GM23338 (cell line): ENCODE measurements at regions not wholly inside any gene's neighbourhood (a gene's known extent, or its start where the extent isn't known, plus 50 kb on each side); places are given as distances from the start of the nearest gene placed in this dataset.

Experiments used
- ATAC-seq: fragments of 200-7000 bp; cut with Tn5 transposase; 3 replicates; pipeline ENCODE4 v1.9.1; 2020
- DNase-seq: peaks from one replicate; pipeline ENCODE4 v3.0.0-alpha.2; 2015; ENCODE audit warnings: low spot score
- H2AFZ ChIP-seq: fragments of 200-600 bp; sonication (generic); 2 replicates; pipeline ENCODE4 v1.8.0; 2016; ENCODE audit warnings: antibody characterized with exemption, mild to moderate bottlenecking, moderate library complexity
- H3F3A ChIP-seq: fragments of 200-600 bp; sonication (generic); replicated peaks from 2 replicates; pipeline ENCODE4 v1.8.0; 2017; ENCODE audit warnings: antibody characterized with exemption, mixed run types, low read depth
- H3K27ac ChIP-seq: fragments of 200-600 bp; sonication (generic); 2 replicates; pipeline ENCODE4 v1.6.1; 2016; ENCODE audit warnings: low read depth
- H3K27me3 ChIP-seq: fragments of 200-600 bp; sonication (generic); 2 replicates; pipeline ENCODE4 v1.8.0; 2016; ENCODE audit warnings: mild to moderate bottlenecking, mixed run types, moderate library complexity; ENCODE audit not compliant: insufficient read depth
- H3K36me3 ChIP-seq: fragments of 200-600 bp; sonication (generic); 2 replicates; pipeline ENCODE4 v1.8.0; 2016; ENCODE audit warnings: mild to moderate bottlenecking; ENCODE audit not compliant: insufficient read depth
- H3K4me1 ChIP-seq: fragments of 200-600 bp; sonication (generic); 2 replicates; pipeline ENCODE4 v1.8.0; 2016; ENCODE audit warnings: mild to moderate bottlenecking, moderate library complexity; ENCODE audit not compliant: insufficient read depth
- H3K4me2 ChIP-seq: fragments of 200-600 bp; sonication (generic); 2 replicates; pipeline ENCODE4 v1.7.1; 2017; ENCODE audit warnings: mixed run types
- H3K4me3 ChIP-seq: fragments of 200-600 bp; sonication (generic); 2 replicates; pipeline ENCODE4 v1.6.1; 2016; ENCODE audit warnings: mixed run types
- H3K79me2 ChIP-seq: fragments of 200-600 bp; sonication (generic); replicated peaks from 2 replicates; pipeline ENCODE4 v1.8.0; 2017; ENCODE audit warnings: mild to moderate bottlenecking; ENCODE audit not compliant: insufficient read depth
- H3K9me2 ChIP-seq: fragments of 200-600 bp; sonication (generic); 2 replicates; pipeline ENCODE4 v1.8.0; 2017; ENCODE audit not compliant: insufficient read depth
- H4K20me1 ChIP-seq: fragments of 200-600 bp; sonication (generic); replicated peaks from 2 replicates; pipeline ENCODE4 v1.8.0; 2017; ENCODE audit warnings: mild to moderate bottlenecking; ENCODE audit not compliant: insufficient read depth
- H3K27ac Mint-ChIP-seq: 2 replicates; pipeline ENCODE4 v1.8.0; 2020; ENCODE audit warnings: inconsistent platforms, mild to moderate bottlenecking, moderate library complexity, mixed read lengths
- H3K27me3 Mint-ChIP-seq: 3 replicates; pipeline ENCODE4 v1.8.0; 2022; ENCODE audit warnings: low read depth, mild to moderate bottlenecking, moderate library complexity, mixed read lengths, inconsistent platforms; ENCODE audit not compliant: insufficient read depth, poor library complexity
- H3K36me3 Mint-ChIP-seq: 3 replicates; pipeline ENCODE4 v1.8.0; 2021; ENCODE audit warnings: low read depth, mild to moderate bottlenecking, inconsistent platforms, moderate library complexity, mixed read lengths
- H3K4me1 Mint-ChIP-seq: 3 replicates; pipeline ENCODE4 v1.8.0; 2020; ENCODE audit warnings: mild to moderate bottlenecking, inconsistent platforms, mixed read lengths
- H3K4me3 Mint-ChIP-seq: 3 replicates; pipeline ENCODE4 v1.8.0; 2021; ENCODE audit warnings: moderate library complexity, mild to moderate bottlenecking, inconsistent platforms, mixed read lengths
- H3K9me3 Mint-ChIP-seq: 3 replicates; pipeline ENCODE4 v1.8.0; 2020; ENCODE audit warnings: moderate library complexity, mild to moderate bottlenecking, inconsistent platforms, mixed read lengths
- CREB1 ChIP-seq: fragments of 250-450 bp; sonication (Bioruptor Pico); IDR thresholded peaks from 2 replicates; pipeline ENCODE4 v1.5.0; 2020; ENCODE audit warnings: low read depth, mild to moderate bottlenecking, moderate library complexity
- CTCF ChIP-seq, 2 experiments: fragments of 200-600 bp in 1 of 2; sonication (generic) in 1 of 2; conservative IDR thresholded peaks; 2 replicates each; pipeline versions ENCODE4 v1.5.1 to v1.6.1; 2016 to 2017; ENCODE audit warnings: antibody characterized with exemption in 2 of 2, low read depth in 2 of 2, mild to moderate bottlenecking in 2 of 2, moderate library complexity in 1 of 2
- EZH2 ChIP-seq: fragments of 200-600 bp; sonication (generic); IDR thresholded peaks from one replicate; pipeline ENCODE4 v1.8.0; 2017; ENCODE audit warnings: antibody characterized with exemption, mild to moderate bottlenecking, low read depth; ENCODE audit not compliant: unreplicated experiment
- EZH2phosphoT487 ChIP-seq: fragments of 200-600 bp; sonication (generic); IDR thresholded peaks from one replicate; pipeline ENCODE4 v1.8.1; 2018; ENCODE audit warnings: antibody characterized with exemption; ENCODE audit not compliant: unreplicated experiment
- JUNB ChIP-seq: IDR thresholded peaks from one replicate; pipeline ENCODE4 v1.6.1; 2016; ENCODE audit warnings: antibody characterized with exemption; ENCODE audit not compliant: unreplicated experiment
- NANOG ChIP-seq: IDR thresholded peaks from 2 replicates; pipeline ENCODE4 v1.6.1; 2016; ENCODE audit warnings: antibody characterized with exemption, borderline replicate concordance
- STAT1 ChIP-seq: IDR thresholded peaks from one replicate; pipeline ENCODE4 v1.6.1; 2016; ENCODE audit warnings: antibody characterized with exemption; ENCODE audit not compliant: unreplicated experiment
- ZNF331 ChIP-seq: fragments of 250-450 bp; sonication (Bioruptor Pico); IDR thresholded peaks from 2 replicates; pipeline ENCODE4 v1.5.0; 2020; ENCODE audit warnings: low read depth, mild to moderate bottlenecking, moderate library complexity
- TF ChIP-seq, protein P1 (sequence below): IDR thresholded peaks from 2 replicates; pipeline ENCODE4 v1.6.1; 2016; ENCODE audit warnings: antibody characterized with exemption
- TF ChIP-seq, protein P2 (sequence below): fragments of 250-450 bp; sonication (Bioruptor Pico); IDR thresholded peaks from 2 replicates; pipeline ENCODE4 v1.5.0; 2020; ENCODE audit warnings: mild to moderate bottlenecking, moderate library complexity

- no peaks in the 10 kb centered on the region for H3K27me3 ChIP-seq
- no peaks in the 10 kb centered on the region for H4K20me1 ChIP-seq
- no peaks in the 10 kb centered on the region for H3K36me3 ChIP-seq
- H3F3A ChIP-seq = no peaks in the 10 kb centered on the region
- no peaks in the 10 kb centered on the region for H3K9me2 ChIP-seq
- H3K4me3 ChIP-seq = no peak overlapping the region
- Mint-ChIP-seq H3K9me3 (no peaks in the 10 kb centered on the region), H3K4me1 (no peaks in the 10 kb centered on the region), H3K36me3 (no peaks in the 10 kb centered on the region), H3K27me3 (peaks cover 1% of the 10 kb centered on the region), H3K4me3 (no peak overlapping the region), H3K27ac (no peak overlapping the region)
- DNase-seq (peak; percentile 54), ATAC-seq (peak; percentile 70)
- no peaks in the 10 kb centered on the region for H3K4me1 ChIP-seq
- TF ChIP-seq CTCF (conservative IDR thresholded peaks at IDR 0.05; ENCODE audit: low read depth in 2 of 2) (peak; percentile 62 to 65), JUNB (no peak)
- H2AFZ ChIP-seq = no peak overlapping the region
- no peaks in the 10 kb centered on the region for H3K79me2 ChIP-seq
- no peak overlapping the region for H3K4me2 ChIP-seq
- no peak overlapping the region for H3K27ac ChIP-seq
Measured at GRCh38 chr2:57376985-57377384, 669.6 kb upstream of the VRK2 start.

GRCh38 chr2:57386305-57386704, 660.3 kb upstream of the VRK2 start:
- no peak overlapping the region for H3K4me3 ChIP-seq
- no peaks in the 10 kb centered on the region for H3K79me2 ChIP-seq
- no peaks in the 10 kb centered on the region for H3K36me3 ChIP-seq
- H3K4me1 Mint-ChIP-seq = no peaks in the 10 kb centered on the region
- H4K20me1 ChIP-seq = no peaks in the 10 kb centered on the region
- H3K27me3 Mint-ChIP-seq = no peaks in the 10 kb centered on the region
- DNase-seq (no peak), ATAC-seq (no peak)
- H3K4me2 ChIP-seq = no peak overlapping the region
- no peak overlapping the region for H3K4me3 Mint-ChIP-seq
- no peaks in the 10 kb centered on the region for H3F3A ChIP-seq
- H3K9me3 Mint-ChIP-seq = no peaks in the 10 kb centered on the region; the same call in 2 of the 3 replicates
- no peak overlapping the region for H2AFZ ChIP-seq
- no peaks in the 10 kb centered on the region for H3K27me3 ChIP-seq
- H3K9me2 ChIP-seq = 0 out of 2 replicates have a peak, but pooled peaks cover 4% of the 10 kb centered on the region
- no peak overlapping the region for H3K27ac Mint-ChIP-seq
- no peak overlapping the region for H3K27ac ChIP-seq
- H3K36me3 Mint-ChIP-seq = no peaks in the 10 kb centered on the region
- H3K4me1 ChIP-seq = no peaks in the 10 kb centered on the region
- TF ChIP-seq EZH2 = no peak
- no peak for TF ChIP-seq NANOG
- TF ChIP-seq, protein P1, sequence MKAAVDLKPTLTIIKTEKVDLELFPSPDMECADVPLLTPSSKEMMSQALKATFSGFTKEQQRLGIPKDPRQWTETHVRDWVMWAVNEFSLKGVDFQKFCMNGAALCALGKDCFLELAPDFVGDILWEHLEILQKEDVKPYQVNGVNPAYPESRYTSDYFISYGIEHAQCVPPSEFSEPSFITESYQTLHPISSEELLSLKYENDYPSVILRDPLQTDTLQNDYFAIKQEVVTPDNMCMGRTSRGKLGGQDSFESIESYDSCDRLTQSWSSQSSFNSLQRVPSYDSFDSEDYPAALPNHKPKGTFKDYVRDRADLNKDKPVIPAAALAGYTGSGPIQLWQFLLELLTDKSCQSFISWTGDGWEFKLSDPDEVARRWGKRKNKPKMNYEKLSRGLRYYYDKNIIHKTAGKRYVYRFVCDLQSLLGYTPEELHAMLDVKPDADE = no peak
- no peak for TF ChIP-seq ZNF331 (CRISPR knock-in tag)
- no peak for TF ChIP-seq EZH2phosphoT487
- TF ChIP-seq CREB1 (CRISPR knock-in tag) = no peak
- TF ChIP-seq STAT1 = no peak
- no peak for TF ChIP-seq CTCF (conservative IDR thresholded peaks at IDR 0.05; ENCODE audit: low read depth in 2 of 2)
- TF ChIP-seq, protein P2, sequence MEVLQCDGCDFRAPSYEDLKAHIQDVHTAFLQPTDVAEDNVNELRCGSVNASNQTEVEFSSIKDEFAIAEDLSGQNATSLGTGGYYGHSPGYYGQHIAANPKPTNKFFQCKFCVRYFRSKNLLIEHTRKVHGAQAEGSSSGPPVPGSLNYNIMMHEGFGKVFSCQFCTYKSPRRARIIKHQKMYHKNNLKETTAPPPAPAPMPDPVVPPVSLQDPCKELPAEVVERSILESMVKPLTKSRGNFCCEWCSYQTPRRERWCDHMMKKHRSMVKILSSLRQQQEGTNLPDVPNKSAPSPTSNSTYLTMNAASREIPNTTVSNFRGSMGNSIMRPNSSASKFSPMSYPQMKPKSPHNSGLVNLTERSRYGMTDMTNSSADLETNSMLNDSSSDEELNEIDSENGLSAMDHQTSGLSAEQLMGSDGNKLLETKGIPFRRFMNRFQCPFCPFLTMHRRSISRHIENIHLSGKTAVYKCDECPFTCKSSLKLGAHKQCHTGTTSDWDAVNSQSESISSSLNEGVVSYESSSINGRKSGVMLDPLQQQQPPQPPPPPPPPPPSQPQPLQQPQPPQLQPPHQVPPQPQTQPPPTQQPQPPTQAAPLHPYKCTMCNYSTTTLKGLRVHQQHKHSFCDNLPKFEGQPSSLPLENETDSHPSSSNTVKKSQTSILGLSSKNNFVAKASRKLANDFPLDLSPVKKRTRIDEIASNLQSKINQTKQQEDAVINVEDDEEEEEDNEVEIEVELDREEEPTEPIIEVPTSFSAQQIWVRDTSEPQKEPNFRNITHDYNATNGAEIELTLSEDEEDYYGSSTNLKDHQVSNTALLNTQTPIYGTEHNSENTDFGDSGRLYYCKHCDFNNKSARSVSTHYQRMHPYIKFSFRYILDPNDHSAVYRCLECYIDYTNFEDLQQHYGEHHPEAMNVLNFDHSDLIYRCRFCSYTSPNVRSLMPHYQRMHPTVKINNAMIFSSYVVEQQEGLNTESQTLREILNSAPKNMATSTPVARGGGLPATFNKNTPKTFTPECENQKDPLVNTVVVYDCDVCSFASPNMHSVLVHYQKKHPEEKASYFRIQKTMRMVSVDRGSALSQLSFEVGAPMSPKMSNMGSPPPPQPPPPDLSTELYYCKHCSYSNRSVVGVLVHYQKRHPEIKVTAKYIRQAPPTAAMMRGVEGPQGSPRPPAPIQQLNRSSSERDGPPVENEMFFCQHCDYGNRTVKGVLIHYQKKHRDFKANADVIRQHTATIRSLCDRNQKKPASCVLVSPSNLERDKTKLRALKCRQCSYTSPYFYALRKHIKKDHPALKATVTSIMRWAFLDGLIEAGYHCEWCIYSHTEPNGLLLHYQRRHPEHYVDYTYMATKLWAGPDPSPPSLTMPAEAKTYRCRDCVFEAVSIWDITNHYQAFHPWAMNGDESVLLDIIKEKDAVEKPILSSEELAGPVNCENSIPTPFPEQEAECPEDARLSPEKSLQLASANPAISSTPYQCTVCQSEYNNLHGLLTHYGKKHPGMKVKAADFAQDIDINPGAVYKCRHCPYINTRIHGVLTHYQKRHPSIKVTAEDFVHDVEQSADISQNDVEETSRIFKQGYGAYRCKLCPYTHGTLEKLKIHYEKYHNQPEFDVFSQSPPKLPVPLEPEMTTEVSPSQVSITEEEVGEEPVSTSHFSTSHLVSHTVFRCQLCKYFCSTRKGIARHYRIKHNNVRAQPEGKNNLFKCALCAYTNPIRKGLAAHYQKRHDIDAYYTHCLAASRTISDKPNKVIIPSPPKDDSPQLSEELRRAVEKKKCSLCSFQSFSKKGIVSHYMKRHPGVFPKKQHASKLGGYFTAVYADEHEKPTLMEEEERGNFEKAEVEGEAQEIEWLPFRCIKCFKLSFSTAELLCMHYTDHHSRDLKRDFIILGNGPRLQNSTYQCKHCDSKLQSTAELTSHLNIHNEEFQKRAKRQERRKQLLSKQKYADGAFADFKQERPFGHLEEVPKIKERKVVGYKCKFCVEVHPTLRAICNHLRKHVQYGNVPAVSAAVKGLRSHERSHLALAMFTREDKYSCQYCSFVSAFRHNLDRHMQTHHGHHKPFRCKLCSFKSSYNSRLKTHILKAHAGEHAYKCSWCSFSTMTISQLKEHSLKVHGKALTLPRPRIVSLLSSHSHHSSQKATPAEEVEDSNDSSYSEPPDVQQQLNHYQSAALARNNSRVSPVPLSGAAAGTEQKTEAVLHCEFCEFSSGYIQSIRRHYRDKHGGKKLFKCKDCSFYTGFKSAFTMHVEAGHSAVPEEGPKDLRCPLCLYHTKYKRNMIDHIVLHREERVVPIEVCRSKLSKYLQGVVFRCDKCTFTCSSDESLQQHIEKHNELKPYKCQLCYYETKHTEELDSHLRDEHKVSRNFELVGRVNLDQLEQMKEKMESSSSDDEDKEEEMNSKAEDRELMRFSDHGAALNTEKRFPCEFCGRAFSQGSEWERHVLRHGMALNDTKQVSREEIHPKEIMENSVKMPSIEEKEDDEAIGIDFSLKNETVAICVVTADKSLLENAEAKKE (CRISPR knock-in tag) = no peak
- TF ChIP-seq JUNB = no peak
